GM12874 (cell line): ENCODE measurements at regions not wholly inside any gene's neighbourhood (a gene's known extent, or its start where the extent isn't known, plus 50 kb on each side); places are given as distances from the start of the nearest gene placed in this dataset.

Source experiments
- TF ChIP-seq, protein P1 (sequence below): IDR thresholded peaks from 2 replicates; pipeline ENCODE4 v1.5.1; 2011; ENCODE audit warnings: low read depth, mild to moderate bottlenecking, control low read depth, low read length, moderate library complexity; ENCODE audit not compliant: insufficient read depth

DNA sequence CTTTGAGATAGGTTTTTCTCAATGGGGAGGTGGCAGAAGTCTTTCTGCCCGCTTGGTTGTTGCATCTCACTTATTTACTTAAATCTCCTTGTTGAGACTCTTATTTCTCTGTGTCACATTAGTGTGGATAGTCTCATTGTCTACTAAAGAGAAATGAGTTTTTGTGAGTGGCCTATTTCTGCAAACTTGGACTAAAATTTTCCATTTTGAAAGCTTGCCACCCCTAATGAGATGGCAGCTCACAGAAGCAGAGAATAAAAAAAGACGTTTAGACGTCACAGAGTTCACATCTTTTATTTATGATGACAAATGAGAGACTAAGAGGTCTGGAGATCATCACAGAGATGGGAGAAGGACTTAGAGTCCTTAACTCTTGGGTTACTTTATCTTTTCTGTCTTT, 262.7 kb upstream of the PHYHIPL start:
- TF ChIP-seq, protein P1, sequence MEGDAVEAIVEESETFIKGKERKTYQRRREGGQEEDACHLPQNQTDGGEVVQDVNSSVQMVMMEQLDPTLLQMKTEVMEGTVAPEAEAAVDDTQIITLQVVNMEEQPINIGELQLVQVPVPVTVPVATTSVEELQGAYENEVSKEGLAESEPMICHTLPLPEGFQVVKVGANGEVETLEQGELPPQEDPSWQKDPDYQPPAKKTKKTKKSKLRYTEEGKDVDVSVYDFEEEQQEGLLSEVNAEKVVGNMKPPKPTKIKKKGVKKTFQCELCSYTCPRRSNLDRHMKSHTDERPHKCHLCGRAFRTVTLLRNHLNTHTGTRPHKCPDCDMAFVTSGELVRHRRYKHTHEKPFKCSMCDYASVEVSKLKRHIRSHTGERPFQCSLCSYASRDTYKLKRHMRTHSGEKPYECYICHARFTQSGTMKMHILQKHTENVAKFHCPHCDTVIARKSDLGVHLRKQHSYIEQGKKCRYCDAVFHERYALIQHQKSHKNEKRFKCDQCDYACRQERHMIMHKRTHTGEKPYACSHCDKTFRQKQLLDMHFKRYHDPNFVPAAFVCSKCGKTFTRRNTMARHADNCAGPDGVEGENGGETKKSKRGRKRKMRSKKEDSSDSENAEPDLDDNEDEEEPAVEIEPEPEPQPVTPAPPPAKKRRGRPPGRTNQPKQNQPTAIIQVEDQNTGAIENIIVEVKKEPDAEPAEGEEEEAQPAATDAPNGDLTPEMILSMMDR = no peak

GRCh38 chr10:58918887-58919286, 257.6 kb upstream of the PHYHIPL start:
- TF ChIP-seq, protein P1 = no peak

- TF ChIP-seq, protein P1 = no peak
Measured at GRCh38 chr10:58919927-58920654, 256.4 kb upstream of the PHYHIPL start.

DNA sequence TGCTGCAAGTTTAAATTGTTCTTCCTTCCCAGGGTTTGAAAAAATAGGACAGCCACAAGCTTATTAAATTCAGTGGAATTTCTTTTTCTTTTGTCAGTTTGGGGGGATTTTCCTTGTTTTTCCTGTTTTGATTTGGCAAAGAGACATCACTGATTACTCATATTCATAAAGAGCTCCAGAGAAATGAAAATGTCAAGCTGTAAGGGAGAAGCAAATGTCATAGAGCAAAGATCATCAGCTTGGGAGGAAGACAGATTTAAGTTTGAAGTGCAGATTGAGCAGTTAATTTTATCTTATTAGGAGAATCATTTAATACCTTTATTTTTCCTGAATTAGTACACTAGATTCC, 255.8 kb upstream of the PHYHIPL start:
- TF ChIP-seq, protein P1 = no peak

GRCh38 chr10:58921421-58921855, 255.0 kb upstream of the PHYHIPL start:
- TF ChIP-seq, protein P1 = no peak

GRCh38 chr10:58925381-58925780, 251.1 kb upstream of the PHYHIPL start:
- TF ChIP-seq, protein P1 = no peak

GRCh38 chr10:58930500-58930899, 245.9 kb upstream of the PHYHIPL start:
- TF ChIP-seq, protein P1 = no peak
